MM.1S (cell line): ENCODE measurements at regions not wholly inside any gene's neighbourhood (a gene's known extent, or its start where the extent isn't known, plus 50 kb on each side); places are given as distances from the start of the nearest gene placed in this dataset.

Source experiments
- DNase-seq: peaks from one replicate; pipeline ENCODE4 v3.0.0-alpha.2; 2015
- H2AFZ ChIP-seq: fragments of 300-600 bp; sonication (generic); 2 replicates; pipeline ENCODE4 v1.6.0; 2016; ENCODE audit warnings: antibody characterized with exemption, low read length
- H3F3A ChIP-seq: fragments of 300-600 bp; sonication (generic); 2 replicates; pipeline ENCODE4 v1.6.1; 2016; ENCODE audit warnings: mild to moderate bottlenecking, antibody characterized with exemption, low read length, moderate library complexity, mixed read lengths; ENCODE audit not compliant: insufficient read depth
- H3K27ac ChIP-seq: fragments of 300-600 bp; sonication (generic); 2 replicates; pipeline ENCODE4 v1.5.1; 2016; ENCODE audit warnings: mild to moderate bottlenecking, low read length
- H3K27me3 ChIP-seq: fragments of 300-600 bp; sonication (generic); replicated peaks from 2 replicates; pipeline ENCODE4 v1.6.0; 2016; ENCODE audit warnings: low read length; ENCODE audit not compliant: insufficient read depth
- H3K36me3 ChIP-seq: fragments of 300-600 bp; sonication (generic); replicated peaks from 2 replicates; pipeline ENCODE4 v1.6.1; 2016; ENCODE audit warnings: mild to moderate bottlenecking, low read length, mixed read lengths; ENCODE audit not compliant: insufficient read depth
- H3K4me1 ChIP-seq: fragments of 300-600 bp; sonication (generic); 2 replicates; pipeline ENCODE4 v1.6.1; 2016; ENCODE audit warnings: low read length, mixed read lengths
- H3K4me2 ChIP-seq: fragments of 300-600 bp; sonication (generic); 2 replicates; pipeline ENCODE4 v1.6.0; 2016; ENCODE audit warnings: low read depth, low read length
- H3K4me3 ChIP-seq: fragments of 300-600 bp; sonication (generic); 2 replicates; pipeline ENCODE4 v1.5.1; 2016; ENCODE audit warnings: low read length, mixed read lengths
- H3K79me2 ChIP-seq: fragments of 300-600 bp; sonication (generic); 2 replicates; pipeline ENCODE4 v1.6.1; 2016; ENCODE audit warnings: mixed run types, low read length, mixed read lengths
- H3K9ac ChIP-seq: fragments of 300-600 bp; sonication (generic); 2 replicates; pipeline ENCODE4 v1.6.1; 2016; ENCODE audit warnings: low read length, mixed read lengths
- H3K9me2 ChIP-seq: fragments of 300-600 bp; sonication (generic); replicated peaks from 2 replicates; pipeline ENCODE4 v1.6.1; 2016; ENCODE audit warnings: mild to moderate bottlenecking, low read length, mixed read lengths; ENCODE audit not compliant: insufficient read depth
- H3K9me3 ChIP-seq: fragments of 300-600 bp; sonication (generic); replicated peaks from 2 replicates; pipeline ENCODE4 v1.6.1; 2016; ENCODE audit warnings: mild to moderate bottlenecking, low read length, mixed read lengths; ENCODE audit not compliant: insufficient read depth
- H4K20me1 ChIP-seq: fragments of 300-600 bp; sonication (generic); 2 replicates; pipeline ENCODE4 v1.6.1; 2016; ENCODE audit warnings: mild to moderate bottlenecking, low read length, moderate library complexity, mixed read lengths; ENCODE audit not compliant: insufficient read depth
- EZH2 ChIP-seq: fragments of 300-600 bp; sonication (generic); optimal IDR thresholded peaks from 2 replicates; pipeline ENCODE3; 2017; ENCODE audit warnings: low read depth, mild to moderate bottlenecking, antibody characterized with exemption, low read length, mixed read lengths
- EZH2phosphoT487 ChIP-seq: fragments of 300-600 bp; sonication (generic); IDR thresholded peaks from 2 replicates; pipeline ENCODE4 v1.6.1; 2018; ENCODE audit warnings: antibody characterized with exemption, low read length
- TF ChIP-seq, protein P1 (sequence below): fragments of 300-600 bp; sonication (generic); IDR thresholded peaks from 2 replicates; pipeline ENCODE4 v1.5.1; 2016; ENCODE audit warnings: antibody characterized with exemption, low read length, mixed read lengths

DNA sequence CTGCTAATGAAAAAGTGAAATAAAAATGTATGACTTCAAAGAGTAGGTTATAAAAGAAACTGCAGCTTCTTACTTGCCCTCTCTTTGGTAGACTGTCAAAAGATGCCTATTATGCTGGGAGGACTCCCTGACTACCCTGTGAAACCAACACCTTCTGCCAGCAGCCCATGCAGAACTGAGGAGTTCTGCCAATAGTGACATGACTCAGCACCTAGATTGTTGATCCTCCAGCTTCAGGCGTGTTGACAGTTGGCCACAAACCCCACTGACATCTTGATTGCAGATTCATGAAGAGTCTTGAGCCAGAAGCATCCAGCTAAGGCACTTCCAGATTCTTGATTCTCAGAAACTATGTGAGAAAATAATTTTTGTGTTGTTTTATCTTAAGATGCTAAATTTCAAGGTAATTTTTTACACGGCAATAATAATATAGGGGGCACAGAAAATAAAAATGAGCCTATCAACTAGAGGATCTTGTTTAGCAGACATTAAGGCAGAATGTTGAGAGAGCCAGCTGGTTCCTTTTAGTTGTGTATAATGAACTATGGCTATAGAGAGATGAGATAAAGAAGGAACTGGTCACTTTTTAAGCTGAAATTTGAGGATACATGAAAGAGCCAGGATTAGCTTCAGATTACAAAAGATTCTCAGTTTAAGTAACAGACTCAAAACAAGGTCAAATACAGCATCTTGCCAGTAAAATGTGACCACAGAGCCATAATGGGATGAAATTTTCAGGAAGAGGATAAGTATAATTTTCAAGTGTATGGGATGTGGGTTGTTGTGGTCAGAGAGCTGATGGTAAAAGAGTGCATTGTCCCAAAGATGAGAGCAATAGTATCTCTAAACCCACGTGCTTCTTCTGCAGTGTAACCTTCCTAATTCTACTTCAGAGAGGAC lies 588.7 kb upstream of the CBLB start:
- Histone ChIP-seq H3K4me2 (no peak overlapping the region), H4K20me1 (no peaks in the 10 kb centered on the region)

GRCh38 chr3:106458952-106459351 lies 590.1 kb upstream of the CBLB start:
- H3K4me2 ChIP-seq, result no peak overlapping the region
- H3F3A ChIP-seq, result no peaks in the 10 kb centered on the region
- H4K20me1 ChIP-seq, result no peaks in the 10 kb centered on the region
- H3K9ac ChIP-seq, result no peak overlapping the region
- no peaks in the 10 kb centered on the region for H3K36me3 ChIP-seq
- no peaks in the 10 kb centered on the region for H3K9me3 ChIP-seq
- H3K4me3 ChIP-seq, result no peak overlapping the region
- H3K27ac ChIP-seq, result no peak overlapping the region
- H3K9me2 ChIP-seq, result no peaks in the 10 kb centered on the region
- DNase-seq, result no peak
- no peaks in the 10 kb centered on the region for H3K79me2 ChIP-seq
- TF ChIP-seq EZH2phosphoT487, result no peak
- no peak overlapping the region for H2AFZ ChIP-seq
- H3K27me3 ChIP-seq, result no peaks in the 10 kb centered on the region
- H3K4me1 ChIP-seq, result no peaks in the 10 kb centered on the region

More for the DNA sequence above, 588.7 kb upstream of the CBLB start:
- Histone ChIP-seq H3K9me2 (no peaks in the 10 kb centered on the region), H3K9ac (no peak overlapping the region), H2AFZ (no peak overlapping the region), H3F3A (no peaks in the 10 kb centered on the region), H3K9me3 (no peaks in the 10 kb centered on the region), H3K4me3 (no peak overlapping the region), H3K36me3 (no peaks in the 10 kb centered on the region), H3K27me3 (no peaks in the 10 kb centered on the region), H3K4me1 (no peaks in the 10 kb centered on the region), H3K27ac (no peak overlapping the region), H3K79me2 (no peaks in the 10 kb centered on the region)
- no peak for TF ChIP-seq EZH2phosphoT487
- peak; percentile 67 for DNase-seq

- TF ChIP-seq EZH2phosphoT487, result no peak
- TF ChIP-seq, protein P1, sequence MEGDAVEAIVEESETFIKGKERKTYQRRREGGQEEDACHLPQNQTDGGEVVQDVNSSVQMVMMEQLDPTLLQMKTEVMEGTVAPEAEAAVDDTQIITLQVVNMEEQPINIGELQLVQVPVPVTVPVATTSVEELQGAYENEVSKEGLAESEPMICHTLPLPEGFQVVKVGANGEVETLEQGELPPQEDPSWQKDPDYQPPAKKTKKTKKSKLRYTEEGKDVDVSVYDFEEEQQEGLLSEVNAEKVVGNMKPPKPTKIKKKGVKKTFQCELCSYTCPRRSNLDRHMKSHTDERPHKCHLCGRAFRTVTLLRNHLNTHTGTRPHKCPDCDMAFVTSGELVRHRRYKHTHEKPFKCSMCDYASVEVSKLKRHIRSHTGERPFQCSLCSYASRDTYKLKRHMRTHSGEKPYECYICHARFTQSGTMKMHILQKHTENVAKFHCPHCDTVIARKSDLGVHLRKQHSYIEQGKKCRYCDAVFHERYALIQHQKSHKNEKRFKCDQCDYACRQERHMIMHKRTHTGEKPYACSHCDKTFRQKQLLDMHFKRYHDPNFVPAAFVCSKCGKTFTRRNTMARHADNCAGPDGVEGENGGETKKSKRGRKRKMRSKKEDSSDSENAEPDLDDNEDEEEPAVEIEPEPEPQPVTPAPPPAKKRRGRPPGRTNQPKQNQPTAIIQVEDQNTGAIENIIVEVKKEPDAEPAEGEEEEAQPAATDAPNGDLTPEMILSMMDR, result no peak
- Histone ChIP-seq H3K9me3 (no peaks in the 10 kb centered on the region), H3F3A (no peaks in the 10 kb centered on the region), H3K4me3 (no peak overlapping the region), H2AFZ (no peak overlapping the region), H3K4me1 (no peaks in the 10 kb centered on the region), H3K27ac (no peak overlapping the region), H4K20me1 (no peaks in the 10 kb centered on the region), H3K27me3 (no peaks in the 10 kb centered on the region), H3K9me2 (no peaks in the 10 kb centered on the region), H3K9ac (no peak overlapping the region), H3K36me3 (no peaks in the 10 kb centered on the region), H3K79me2 (no peaks in the 10 kb centered on the region), H3K4me2 (no peak overlapping the region)
- DNase-seq, result no peak
Measured at GRCh38 chr3:106466881-106467280, 598.1 kb upstream of the CBLB start.

DNA sequence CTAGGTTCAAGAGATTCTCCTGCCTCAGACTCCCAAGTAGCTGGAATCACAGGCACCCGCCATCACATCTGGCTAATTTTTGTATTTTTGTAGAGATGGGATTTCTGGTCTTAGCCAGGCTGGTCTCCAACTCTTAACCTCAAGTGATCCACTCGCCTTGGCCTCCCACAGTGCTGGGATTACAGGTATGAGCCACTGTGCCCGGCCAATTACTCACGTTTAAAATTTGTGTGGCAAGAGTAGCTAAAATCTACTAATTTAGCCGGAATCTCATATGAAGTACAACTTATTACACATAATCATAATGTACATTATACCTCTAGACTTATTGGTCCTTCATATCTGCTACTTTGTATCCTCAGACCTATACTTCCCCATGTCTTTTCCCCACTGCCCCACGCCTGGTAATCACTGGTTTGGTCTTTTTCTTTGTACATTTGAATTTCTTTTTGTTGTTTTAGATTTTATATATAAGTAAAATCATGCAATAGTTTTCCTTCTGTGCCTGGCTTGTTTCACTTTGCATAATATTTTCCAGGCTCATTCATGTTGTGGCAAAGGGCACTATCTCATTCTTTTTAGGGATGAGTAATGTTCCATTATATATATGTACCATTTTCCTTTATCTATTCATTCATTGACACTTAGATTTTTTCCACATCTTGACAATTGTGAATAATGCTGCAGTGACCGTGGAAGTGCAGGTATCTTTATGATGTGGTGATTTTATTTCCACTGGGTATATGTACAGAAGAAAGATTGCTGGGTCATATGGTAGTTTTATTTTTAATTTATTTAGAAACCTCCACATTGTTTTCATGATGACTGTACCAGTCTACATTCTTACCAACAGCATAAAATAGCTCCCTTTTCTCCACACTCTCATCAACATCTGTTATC lies 605.0 kb upstream of the CBLB start:
- no peaks in the 10 kb centered on the region for H3F3A ChIP-seq
- no peak overlapping the region for H3K9ac ChIP-seq
- no peak overlapping the region for H3K4me2 ChIP-seq
- TF ChIP-seq, protein P1, result no peak
- no peak for TF ChIP-seq EZH2
- no peak for TF ChIP-seq EZH2phosphoT487
- no peaks in the 10 kb centered on the region for H4K20me1 ChIP-seq
- no peak overlapping the region for H3K27ac ChIP-seq
- H2AFZ ChIP-seq, result no peak overlapping the region
- H3K27me3 ChIP-seq, result no peaks in the 10 kb centered on the region
- no peaks in the 10 kb centered on the region for H3K4me1 ChIP-seq
- no peak for DNase-seq
- H3K36me3 ChIP-seq, result no peaks in the 10 kb centered on the region
- H3K79me2 ChIP-seq, result no peaks in the 10 kb centered on the region
- H3K9me2 ChIP-seq, result no peaks in the 10 kb centered on the region
- no peaks in the 10 kb centered on the region for H3K9me3 ChIP-seq
- no peak overlapping the region for H3K4me3 ChIP-seq
